HEK293 (cell line): ENCODE measurements at regions not wholly inside any gene's neighbourhood (a gene's known extent, or its start where the extent isn't known, plus 50 kb on each side); places are given as distances from the start of the nearest gene placed in this dataset.

Experiments used
- KLF1 ChIP-seq: fragments of 450-650 bp; formaldehyde crosslinking; IDR thresholded peaks from 2 replicates; pipeline ENCODE4 v1.5.1; 2016; ENCODE audit warnings: missing biosample characterization, missing genetic modification characterization
- SP2 ChIP-seq: fragments of 450-650 bp; formaldehyde crosslinking; IDR thresholded peaks from 2 replicates; pipeline ENCODE4 v1.5.1; 2016; ENCODE audit warnings: missing biosample characterization, missing genetic modification characterization
- TSHZ1 ChIP-seq: fragments of 450-650 bp; formaldehyde crosslinking; IDR thresholded peaks from 2 replicates; pipeline ENCODE4 v1.5.1; 2016; ENCODE audit warnings: missing biosample characterization, missing genetic modification characterization, borderline replicate concordance
- ZNF558 ChIP-seq: fragments of 450-650 bp; formaldehyde crosslinking; IDR thresholded peaks from 2 replicates; pipeline ENCODE4 v1.5.1; 2016; ENCODE audit warnings: missing biosample characterization, missing genetic modification characterization
- ZNF830 ChIP-seq: fragments of 450-650 bp; IDR thresholded peaks from 2 replicates; pipeline ENCODE4 v1.5.0; 2018; ENCODE audit warnings: missing biosample characterization, missing genetic modification characterization, low read depth, mild to moderate bottlenecking, moderate library complexity
- TF ChIP-seq, protein P1 (sequence below): fragments of 450-650 bp; formaldehyde crosslinking; IDR thresholded peaks from 2 replicates; pipeline ENCODE4 v1.5.1; 2016; ENCODE audit warnings: missing biosample characterization, missing genetic modification characterization
- TF ChIP-seq, protein P2 (sequence below): fragments of 450-650 bp; formaldehyde crosslinking; IDR thresholded peaks from 2 replicates; pipeline ENCODE4 v1.5.1; 2016; ENCODE audit warnings: missing biosample characterization, missing genetic modification characterization

DNA sequence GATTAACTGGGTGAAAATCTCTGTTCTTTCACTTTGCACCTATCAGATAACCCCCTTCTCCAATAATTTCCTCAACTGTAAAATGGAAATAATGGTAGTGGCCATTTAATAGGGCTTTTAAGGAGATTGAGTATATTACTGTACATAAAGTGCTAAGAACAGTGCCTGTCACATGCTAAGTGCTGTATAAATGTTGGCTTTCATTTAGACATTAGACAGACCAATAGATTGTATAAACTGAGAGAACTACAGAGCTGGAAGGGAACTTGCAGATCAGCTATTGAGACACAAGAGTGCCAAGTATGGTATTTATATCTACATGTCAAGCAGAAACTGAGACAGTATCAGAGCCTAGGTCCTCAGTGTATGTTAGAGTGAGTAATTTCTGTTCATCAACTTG, 934.7 kb downstream of the PLA2G4A start:
- TF ChIP-seq, protein P1, sequence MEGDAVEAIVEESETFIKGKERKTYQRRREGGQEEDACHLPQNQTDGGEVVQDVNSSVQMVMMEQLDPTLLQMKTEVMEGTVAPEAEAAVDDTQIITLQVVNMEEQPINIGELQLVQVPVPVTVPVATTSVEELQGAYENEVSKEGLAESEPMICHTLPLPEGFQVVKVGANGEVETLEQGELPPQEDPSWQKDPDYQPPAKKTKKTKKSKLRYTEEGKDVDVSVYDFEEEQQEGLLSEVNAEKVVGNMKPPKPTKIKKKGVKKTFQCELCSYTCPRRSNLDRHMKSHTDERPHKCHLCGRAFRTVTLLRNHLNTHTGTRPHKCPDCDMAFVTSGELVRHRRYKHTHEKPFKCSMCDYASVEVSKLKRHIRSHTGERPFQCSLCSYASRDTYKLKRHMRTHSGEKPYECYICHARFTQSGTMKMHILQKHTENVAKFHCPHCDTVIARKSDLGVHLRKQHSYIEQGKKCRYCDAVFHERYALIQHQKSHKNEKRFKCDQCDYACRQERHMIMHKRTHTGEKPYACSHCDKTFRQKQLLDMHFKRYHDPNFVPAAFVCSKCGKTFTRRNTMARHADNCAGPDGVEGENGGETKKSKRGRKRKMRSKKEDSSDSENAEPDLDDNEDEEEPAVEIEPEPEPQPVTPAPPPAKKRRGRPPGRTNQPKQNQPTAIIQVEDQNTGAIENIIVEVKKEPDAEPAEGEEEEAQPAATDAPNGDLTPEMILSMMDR: no peak
- no peak for TF ChIP-seq ZNF830 (tag by site-specific recombination)
- TF ChIP-seq, protein P2, sequence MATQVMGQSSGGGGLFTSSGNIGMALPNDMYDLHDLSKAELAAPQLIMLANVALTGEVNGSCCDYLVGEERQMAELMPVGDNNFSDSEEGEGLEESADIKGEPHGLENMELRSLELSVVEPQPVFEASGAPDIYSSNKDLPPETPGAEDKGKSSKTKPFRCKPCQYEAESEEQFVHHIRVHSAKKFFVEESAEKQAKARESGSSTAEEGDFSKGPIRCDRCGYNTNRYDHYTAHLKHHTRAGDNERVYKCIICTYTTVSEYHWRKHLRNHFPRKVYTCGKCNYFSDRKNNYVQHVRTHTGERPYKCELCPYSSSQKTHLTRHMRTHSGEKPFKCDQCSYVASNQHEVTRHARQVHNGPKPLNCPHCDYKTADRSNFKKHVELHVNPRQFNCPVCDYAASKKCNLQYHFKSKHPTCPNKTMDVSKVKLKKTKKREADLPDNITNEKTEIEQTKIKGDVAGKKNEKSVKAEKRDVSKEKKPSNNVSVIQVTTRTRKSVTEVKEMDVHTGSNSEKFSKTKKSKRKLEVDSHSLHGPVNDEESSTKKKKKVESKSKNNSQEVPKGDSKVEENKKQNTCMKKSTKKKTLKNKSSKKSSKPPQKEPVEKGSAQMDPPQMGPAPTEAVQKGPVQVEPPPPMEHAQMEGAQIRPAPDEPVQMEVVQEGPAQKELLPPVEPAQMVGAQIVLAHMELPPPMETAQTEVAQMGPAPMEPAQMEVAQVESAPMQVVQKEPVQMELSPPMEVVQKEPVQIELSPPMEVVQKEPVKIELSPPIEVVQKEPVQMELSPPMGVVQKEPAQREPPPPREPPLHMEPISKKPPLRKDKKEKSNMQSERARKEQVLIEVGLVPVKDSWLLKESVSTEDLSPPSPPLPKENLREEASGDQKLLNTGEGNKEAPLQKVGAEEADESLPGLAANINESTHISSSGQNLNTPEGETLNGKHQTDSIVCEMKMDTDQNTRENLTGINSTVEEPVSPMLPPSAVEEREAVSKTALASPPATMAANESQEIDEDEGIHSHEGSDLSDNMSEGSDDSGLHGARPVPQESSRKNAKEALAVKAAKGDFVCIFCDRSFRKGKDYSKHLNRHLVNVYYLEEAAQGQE (tag by site-specific recombination): no peak
- no peak for TF ChIP-seq TSHZ1 (tag by site-specific recombination)
- no peak for TF ChIP-seq ZNF558 (tag by site-specific recombination)
- TF ChIP-seq KLF1: no peak
- TF ChIP-seq SP2: no peak
